ENCODE measurements at regions not wholly inside any gene's neighbourhood (a gene's known extent, or its start where the extent isn't known, plus 50 kb on each side); places are given as distances from the start of the nearest gene placed in this dataset.

DNA sequence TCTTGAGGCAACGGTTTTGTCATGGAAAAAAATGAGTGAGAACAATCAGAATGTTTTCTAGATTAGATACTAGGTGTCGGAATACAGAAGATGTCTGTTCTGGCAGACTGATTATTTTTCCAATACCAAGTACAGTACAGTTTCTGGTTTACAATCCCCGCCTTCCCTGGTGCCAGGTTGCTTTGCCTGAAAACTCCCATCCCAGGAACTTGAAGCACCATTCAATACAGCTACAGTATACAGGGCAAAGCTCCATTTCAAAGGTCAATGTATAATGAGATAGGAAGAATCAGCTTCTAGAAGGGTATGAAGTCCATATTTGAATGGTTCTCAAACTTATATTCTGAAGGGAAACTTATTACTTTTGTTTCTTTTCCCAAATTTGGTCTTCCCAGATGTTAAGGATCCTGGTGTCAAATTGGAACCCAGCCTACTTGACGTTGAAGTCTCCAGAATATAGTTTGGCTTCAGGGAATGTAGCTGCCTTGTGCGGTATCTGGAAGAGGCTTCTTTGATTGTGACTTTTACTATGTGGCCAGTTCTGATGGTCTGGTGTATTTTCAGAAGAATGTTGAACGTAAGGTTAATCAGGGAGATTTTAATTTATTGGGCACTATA is 238.0 kb upstream of the ATP2B1 start:
- DNase-seq: no peak

DNA sequence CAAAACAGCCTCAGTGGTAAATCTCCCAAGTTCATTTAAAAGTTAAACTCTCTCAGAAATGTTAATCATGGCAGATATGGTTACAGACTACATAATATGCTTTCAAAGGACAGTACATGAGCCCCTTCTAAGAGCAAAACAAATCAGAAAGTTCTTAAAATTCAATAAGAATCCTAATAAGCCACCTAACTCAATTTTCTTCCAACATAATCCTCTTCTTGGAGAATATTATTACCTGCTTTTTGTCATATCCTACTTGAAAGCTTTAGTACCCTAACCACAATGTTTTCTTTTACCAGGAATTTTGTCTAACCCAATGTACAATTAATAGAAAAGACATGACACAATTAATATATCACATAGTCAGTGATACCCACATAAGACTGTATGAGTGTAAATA is 236.5 kb upstream of the ATP2B1 start:
- DNase-seq: no peak

DNA sequence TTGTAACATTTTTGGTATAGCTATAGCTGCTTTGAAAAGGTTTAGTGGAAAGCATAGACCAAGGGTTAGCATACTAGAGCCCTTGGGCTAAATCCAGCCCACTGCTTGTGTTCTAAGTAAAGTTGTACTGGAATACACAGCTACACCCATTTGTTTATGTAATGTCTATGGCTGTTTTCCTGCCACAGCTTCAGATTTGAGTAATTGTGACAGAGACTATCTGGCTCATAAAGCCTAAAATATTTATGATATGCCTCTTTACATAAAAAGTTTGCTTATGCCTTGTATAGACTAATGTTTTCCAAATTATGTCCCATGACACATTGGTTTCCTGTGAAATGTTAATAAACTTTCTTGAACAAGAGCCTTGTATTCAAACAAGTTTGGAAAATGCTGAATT is 234.8 kb upstream of the ATP2B1 start:
- no peak for DNase-seq

GRCh38 chr12:89941436-89941835 is 232.8 kb upstream of the ATP2B1 start:
- DNase-seq: no peak

- no peak for DNase-seq
Measured at GRCh38 chr12:89939522-89940215, 231.0 kb upstream of the ATP2B1 start.

GRCh38 chr12:89936631-89937030 is 228.0 kb upstream of the ATP2B1 start:
- peak; percentile 6 for DNase-seq

DNA sequence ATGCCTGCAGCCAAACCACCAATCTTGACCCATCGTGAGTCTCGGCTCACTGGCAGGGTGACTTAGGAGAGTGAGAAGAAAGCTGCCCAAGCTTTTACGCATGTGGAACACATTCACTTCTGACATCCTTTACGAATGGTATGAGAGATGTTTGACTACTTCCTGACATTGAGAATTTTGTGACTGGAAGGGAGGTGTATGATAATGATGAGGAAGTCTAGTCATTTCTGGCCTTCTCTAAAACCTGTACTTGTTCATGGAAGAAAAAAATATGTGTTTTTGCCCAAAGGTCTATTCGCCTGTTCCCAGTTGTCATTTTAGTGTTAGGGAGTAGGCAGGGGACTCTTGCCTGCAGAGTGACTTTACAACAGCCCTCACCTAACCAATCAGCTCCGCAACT is 227.2 kb upstream of the ATP2B1 start:
- no peak for DNase-seq

- DNase-seq: no peak
Measured at GRCh38 chr12:89933911-89934310, 225.3 kb upstream of the ATP2B1 start.

- DNase-seq: no peak
Measured at GRCh38 chr12:89932954-89933353, 224.3 kb upstream of the ATP2B1 start.

- no peak for DNase-seq
Measured at GRCh38 chr12:89928467-89928866, 219.8 kb upstream of the ATP2B1 start.

GRCh38 chr12:89927226-89927698 is 218.6 kb upstream of the ATP2B1 start:
- no peak for DNase-seq

DNA sequence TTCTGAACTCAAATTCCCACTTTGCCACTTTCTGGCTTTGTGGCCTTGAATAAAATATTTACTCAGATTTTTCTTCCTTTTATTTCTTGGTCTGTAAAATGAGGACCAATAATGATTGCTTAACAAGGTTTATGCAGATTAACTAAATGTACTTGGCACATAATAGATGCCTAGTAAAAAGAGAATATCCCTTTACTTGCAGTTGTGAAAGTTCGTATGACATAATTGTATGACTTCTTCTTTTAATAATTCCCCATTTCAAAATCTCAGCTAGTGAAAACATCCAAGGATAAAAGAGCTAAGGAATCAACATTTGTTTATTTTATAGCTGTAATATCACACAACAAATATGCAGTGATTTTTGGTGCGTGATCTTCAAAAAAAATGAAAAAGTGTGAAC is 215.6 kb upstream of the ATP2B1 start:
- no peak for DNase-seq

DNA sequence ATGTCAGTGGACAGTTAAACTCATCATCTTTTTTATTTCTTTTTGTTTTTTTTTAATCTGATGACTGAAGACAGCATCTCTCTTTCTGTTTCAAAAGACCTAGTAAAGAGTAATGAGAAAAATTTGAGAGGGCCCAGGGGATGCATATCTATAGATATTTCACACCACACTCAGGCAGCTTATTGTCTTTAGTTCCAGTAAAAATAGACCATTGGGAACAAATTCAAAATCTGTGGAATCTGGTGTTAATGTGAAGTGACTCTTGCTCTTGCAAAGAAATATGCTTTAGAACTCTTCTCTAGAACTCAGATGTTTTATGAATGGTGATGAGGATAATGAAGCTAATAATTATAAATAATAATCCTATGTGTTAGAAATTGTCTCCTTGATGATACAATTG is 214.5 kb upstream of the ATP2B1 start:
- DNase-seq: no peak

DNA sequence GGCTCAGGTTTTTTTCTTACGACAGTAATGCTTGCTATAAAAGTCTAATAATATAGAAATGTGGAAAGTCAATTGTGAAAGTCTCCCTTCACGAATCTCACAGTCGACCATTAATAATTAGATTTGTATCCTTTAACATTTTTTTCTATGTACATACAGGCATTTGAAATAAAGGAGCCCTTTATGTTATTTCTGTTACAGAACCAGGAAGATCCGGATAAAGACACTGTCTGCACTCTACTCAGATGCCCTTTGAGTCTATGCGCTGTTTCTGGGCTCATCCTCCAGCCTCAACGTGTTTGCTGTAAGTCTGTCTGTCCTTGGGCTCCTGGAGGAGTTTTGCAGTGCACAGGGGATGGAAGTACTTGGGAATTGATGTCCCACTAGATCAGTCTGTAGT is 212.2 kb upstream of the ATP2B1 start:
- DNase-seq: no peak

DNA sequence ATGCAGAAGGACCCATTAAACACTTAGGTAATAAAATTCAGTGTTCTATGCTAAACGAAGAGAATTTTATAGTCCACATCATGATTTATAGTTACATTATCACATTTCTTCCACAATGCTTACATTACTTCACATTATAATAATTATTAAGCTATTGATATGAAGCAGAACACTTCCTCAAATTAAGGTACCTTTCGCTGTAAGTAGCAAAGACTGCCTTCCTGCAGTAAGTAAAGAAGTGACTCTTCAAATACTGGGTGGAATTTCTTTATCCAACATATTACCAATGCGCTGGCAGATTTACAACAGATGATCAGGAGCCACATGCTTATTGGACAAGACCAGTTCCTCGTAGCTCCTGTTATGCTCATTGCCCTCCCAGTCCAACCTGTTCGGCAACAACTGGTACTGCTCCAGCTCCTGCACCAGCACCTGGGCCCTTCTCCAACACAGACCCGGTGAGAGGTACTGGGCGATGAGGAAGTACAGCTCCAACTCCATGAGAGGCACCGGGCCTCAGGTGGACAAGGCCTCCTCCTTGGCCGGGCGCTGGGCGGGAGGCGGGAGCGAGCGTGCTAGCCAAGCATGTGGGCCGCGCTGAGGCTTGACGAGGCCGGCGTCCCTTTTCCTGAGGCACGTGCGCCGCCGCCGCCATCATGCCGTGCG is 210.7 kb upstream of the ATP2B1 start:
- no peak for DNase-seq

- no peak for DNase-seq
Measured at GRCh38 chr12:89918172-89918846, 209.7 kb upstream of the ATP2B1 start.

GRCh38 chr12:89909753-89910152 is 201.1 kb upstream of the ATP2B1 start:
- DNase-seq: no peak

DNA sequence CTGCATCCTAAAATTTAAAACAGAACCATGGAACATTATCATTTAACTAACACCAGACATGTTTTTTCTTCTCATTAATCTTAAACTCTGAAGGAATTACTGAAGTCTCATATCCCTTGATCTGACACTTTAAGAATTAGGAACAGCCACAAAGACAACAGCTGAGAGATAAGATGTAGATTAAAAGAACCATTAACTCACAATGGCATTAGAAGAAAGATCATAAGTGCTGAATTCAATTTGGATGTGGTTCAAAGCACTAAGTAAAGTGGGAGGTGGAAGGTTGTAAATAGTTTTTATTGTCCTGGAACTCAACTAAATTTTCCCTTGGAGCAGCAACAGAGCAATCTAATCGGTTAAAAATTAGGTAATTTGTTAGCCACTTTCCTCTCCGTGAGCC is 199.0 kb upstream of the ATP2B1 start:
- DNase-seq: peak; percentile 59

GRCh38 chr12:89906824-89907223 is 198.2 kb upstream of the ATP2B1 start:
- no peak for DNase-seq

- no peak for DNase-seq
Measured at GRCh38 chr12:89906178-89906577, 197.5 kb upstream of the ATP2B1 start.

DNA sequence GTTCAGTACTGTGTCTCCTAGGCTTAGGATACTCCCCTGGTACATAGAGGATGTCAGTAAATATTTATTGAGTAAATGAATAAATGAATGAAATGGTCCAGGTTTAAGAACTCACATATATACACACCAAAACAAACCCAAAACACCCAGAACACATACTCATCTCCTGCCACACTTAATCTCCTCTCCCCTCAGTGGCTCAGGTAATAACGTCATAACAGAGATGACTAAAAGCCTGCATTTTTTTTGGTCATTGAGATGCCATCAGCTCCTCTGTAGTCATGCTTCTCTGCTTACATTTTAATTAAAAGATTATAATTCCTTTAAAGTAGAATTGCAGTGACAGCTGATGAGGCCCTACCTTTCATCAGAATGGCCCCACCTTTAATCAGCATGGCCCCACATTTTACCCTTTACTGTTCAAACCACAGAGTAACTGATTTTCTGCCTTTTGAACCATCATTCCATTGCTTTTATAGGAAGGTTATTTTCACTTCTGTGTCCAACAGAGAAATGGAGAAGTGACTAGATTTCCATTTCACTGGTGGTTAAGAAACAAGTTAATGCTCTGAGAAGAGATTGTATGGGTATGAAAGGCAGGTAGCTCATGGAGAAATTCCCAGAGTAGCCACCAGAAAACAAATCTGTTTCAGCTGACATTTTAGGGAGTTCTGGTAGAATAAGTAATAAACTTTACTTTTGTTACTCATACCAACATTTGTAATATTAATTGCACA is 193.4 kb upstream of the ATP2B1 start:
- DNase-seq: no peak

DNA sequence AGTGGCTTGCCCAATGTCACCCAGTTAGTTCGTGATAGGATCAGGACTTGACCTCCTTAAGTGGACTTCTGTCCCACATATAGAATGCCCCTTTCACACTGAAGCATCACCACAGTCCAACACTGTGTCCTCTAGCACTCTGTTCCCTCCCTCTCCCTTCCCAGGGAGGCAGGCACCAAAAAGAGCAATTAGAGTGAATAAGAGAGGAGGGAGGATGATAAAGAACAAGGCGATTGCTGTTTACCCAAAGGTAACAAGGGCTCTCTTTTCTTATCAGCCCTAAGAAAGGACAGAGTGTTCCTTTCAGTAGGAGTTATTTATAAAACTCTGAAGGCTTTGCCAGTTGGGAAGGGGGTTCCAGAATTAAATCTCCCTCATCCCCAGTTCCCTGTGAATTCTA is 192.7 kb upstream of the ATP2B1 start:
- DNase-seq: no peak

GRCh38 chr12:89899651-89900050 is 191.0 kb upstream of the ATP2B1 start:
- DNase-seq: peak; percentile 51
